Ureter (tissue), 1 donor: ENCODE measurements at regions not wholly inside any gene's neighbourhood (a gene's known extent, or its start where the extent isn't known, plus 50 kb on each side); places are given as distances from the start of the nearest gene placed in this dataset.
"Not testable (repeated sequence)": the region's sequence is repeated elsewhere in the genome, so short reads cannot be mapped to it uniquely, and the experiment has no call there.

ENCODE experiments used
- DNase-seq: peaks from one replicate; pipeline ENCODE4 v3.0.0-alpha.2; 2020; ENCODE audit warnings: low spot score
- donor health status: DM: yes; HTN: yes; CAD: no.

GRCh38 chr2:89145342-89145741, 453.9 kb downstream of the RPIA start:
- DNase-seq: not testable (repeated sequence)

- not testable (repeated sequence) for DNase-seq
Observed at GRCh38 chr2:89148256-89148655, 456.8 kb downstream of the RPIA start.

- DNase-seq: not testable (repeated sequence)
Observed at GRCh38 chr2:89151699-89152098, 460.2 kb downstream of the RPIA start.

DNA sequence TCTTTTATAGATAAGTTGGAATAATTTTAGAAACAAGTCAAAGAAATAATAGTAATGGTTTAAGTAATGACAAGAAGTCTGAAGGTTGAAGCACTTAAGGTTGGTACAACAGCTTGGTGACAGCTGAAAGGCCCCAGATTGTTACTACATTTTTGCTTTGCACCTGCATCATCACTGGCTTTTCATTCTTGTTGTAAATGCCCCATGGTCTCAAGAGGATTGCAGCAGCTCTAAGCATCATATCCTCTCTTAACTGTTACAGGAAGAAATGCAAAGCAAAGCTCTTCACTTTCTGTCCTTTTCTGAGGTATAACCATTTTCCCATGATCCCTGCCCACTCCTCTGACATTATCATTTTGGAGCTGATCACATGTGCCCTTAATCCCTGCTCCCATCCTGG, 461.0 kb downstream of the RPIA start:
- not testable (repeated sequence) for DNase-seq

- DNase-seq: not testable (repeated sequence)
Observed at GRCh38 chr2:89153210-89153609, 461.7 kb downstream of the RPIA start.

GRCh38 chr2:89154247-89154682, 462.8 kb downstream of the RPIA start:
- DNase-seq: not testable (repeated sequence)

- not testable (repeated sequence) for DNase-seq
Observed at GRCh38 chr2:89160306-89160705, 468.8 kb downstream of the RPIA start.

GRCh38 chr2:89161626-89162025, 470.2 kb downstream of the RPIA start:
- not testable (repeated sequence) for DNase-seq

- not testable (repeated sequence) for DNase-seq
Observed at GRCh38 chr2:89170506-89171173, 479.2 kb downstream of the RPIA start.

DNA sequence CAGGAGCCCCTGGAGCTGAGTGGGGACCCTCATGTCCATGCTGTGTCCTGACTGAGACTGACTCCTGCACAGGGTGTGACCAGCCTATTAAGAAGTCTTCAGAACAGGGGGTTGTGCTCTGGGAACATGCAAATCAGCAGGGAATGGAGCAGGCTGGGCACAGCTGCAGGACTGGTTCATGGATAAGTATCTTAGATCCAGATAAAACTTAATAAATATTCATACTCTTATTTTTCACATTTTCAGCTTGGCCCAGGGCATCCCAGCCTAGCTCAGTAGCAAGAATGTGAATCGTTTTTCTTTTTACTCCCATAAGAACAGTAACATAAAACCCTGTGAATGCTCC, 479.7 kb downstream of the RPIA start:
- not testable (repeated sequence) for DNase-seq

DNA sequence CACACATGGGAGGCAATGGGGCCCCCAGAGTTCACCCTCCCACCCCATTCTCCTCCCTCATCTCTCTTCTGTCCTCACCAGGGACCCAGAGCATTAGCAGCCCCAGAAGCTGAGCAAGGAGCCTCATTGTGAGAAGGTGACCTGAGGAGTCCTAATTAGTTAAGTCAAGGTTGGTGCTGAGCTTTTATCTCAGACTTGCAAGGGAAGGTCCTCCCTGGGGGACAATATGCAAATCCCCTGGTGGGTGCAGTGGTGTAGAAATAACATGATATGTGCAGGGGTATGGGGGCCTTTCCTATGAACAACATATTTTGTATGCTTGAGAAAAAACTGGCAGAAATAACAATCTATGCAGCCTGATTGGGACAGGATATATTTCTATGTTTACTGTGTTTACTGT, 485.5 kb downstream of the RPIA start:
- not testable (repeated sequence) for DNase-seq

- DNase-seq: not testable (repeated sequence)
Observed at GRCh38 chr2:89182221-89182620, 490.7 kb downstream of the RPIA start.

GRCh38 chr2:89184746-89185145, 493.3 kb downstream of the RPIA start:
- not testable (repeated sequence) for DNase-seq

GRCh38 chr2:89195636-89196251, 504.3 kb downstream of the RPIA start:
- DNase-seq: not testable (repeated sequence)

- DNase-seq: not testable (repeated sequence)
Observed at GRCh38 chr2:89196719-89197118, 505.2 kb downstream of the RPIA start.

- not testable (repeated sequence) for DNase-seq
Observed at GRCh38 chr2:89198026-89198425, 506.6 kb downstream of the RPIA start.

DNA sequence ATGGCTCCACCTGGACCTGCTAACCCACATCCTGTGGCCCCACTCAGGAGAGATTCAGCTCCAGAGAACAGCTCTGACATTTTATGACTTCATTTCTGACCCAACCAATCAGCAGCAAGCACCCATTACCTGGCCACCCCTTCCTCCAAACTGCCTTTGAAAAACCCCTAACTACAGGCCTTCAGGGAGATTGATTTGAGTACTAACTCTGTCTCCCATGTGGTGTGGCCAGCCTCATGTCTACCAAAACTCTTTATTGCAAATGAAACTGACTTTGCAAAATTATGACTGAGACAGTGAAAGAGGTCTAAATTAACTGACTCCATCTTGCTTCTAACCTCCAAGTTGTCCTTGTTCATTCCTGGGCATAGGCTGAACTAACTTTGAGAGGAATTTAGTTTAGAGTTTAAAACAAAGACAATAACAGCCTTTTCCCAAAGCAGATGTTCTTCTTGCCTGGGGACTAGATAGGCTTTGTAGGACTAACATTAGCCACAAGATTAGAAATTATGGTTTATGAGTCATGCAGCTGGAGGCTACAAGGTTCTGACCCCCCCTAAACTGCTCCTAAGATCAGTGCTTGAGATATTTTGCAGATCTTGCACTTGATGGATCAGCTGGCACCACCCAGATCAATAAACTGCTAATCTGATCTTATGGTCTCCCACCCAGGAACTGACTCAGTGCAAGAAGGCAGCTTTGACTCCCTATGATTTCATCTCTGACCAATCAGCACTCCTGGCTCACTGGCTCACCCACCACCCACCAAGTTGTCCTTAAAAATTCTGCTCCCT, 508.2 kb downstream of the RPIA start:
- not testable (repeated sequence) for DNase-seq

DNA sequence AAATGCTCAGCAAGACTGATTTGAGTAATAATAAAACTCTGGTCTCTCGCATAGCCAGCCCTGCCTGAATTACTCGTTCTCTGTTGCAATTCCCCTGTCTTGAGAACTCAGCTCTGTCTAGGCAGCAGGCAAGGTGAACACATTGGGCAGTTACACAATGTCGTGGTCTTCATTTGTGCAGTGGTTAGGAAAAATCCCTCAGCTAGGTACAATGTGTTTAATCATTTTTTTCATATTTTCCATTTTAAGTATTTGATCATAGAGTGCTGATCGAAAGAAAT, 508.7 kb downstream of the RPIA start:
- not testable (repeated sequence) for DNase-seq

DNA sequence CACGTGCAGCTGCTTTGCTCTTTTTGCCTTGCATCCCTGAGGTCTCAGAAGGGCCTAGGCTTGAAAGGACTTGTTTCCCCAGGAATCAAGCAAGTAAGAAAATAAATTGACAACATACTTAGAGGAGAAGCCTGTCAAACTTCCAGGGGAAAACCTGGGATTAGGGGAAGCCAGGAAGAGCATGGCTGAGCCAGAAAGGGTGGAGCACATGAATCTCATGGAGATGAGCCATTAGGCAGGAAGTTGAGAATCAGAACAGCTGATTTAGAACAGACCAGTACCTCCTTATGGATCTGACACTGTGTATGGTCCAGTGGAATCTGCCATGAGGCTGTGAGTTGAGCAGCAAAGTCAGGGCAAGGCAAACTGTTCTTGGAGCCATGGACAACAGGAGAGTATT, 511.0 kb downstream of the RPIA start:
- DNase-seq: not testable (repeated sequence)

- DNase-seq: not testable (repeated sequence)
Observed at GRCh38 chr2:89205153-89205552, 513.7 kb downstream of the RPIA start.

DNA sequence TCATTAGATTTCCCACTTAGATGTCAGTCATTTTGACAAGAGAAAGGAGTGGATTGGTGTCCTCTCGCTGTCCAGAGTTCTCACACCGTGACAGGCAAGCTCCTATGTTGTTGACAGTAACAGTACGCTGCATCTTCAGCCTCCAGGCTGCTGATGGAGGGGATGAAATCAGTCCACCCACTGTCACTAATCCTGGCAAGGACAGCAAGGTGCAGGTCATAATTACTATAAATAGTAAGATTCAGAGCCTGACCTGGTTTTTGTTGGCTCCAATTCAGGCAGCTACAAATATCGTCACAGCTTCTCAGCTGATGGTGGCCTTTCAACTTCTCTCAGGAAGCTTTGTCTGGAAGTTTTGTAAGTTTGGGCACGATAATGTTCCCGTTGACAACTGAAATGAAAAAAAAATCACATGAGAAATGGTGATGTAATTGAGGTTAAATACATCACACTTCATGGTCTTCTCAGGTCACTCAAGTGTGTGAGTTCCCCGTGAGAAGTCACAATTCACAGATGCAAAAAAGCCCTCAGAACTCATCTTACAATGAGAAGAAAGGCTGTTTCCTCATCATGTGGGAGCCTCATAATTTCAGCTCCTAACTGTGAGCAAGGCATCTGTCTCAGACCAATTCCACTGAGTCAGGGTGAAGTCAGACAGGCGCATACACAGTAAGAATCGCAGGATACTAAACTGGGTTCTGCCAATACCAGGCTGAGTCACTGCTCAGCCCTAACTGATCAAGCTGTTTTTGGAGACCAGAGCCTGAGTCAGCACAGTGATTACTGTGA, 516.9 kb downstream of the RPIA start:
- not testable (repeated sequence) for DNase-seq

DNA sequence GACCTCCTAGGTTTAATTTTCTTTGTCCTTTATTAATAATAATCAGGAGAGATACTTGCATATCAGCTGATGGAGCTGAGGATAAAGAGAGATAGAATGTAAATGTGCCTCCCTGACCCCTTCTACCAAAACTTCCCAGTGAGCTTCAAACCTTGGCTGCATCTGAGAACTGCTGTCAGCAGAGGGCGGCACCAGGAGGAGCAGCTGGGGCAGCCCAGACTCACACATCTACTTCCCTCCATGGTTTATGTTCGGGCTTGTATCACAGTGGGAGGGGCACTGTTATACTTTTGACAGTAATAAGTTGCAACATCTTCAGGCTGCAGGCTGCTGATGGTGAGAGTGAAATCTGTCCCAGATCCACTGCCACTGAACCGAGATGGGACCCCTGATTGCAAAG, 521.7 kb downstream of the RPIA start:
- not testable (repeated sequence) for DNase-seq
